NCI-H1930 (cell line): ENCODE measurements at regions not wholly inside any gene's neighbourhood (a gene's known extent, or its start where the extent isn't known, plus 50 kb on each side); places are given as distances from the start of the nearest gene placed in this dataset.
A peak's percentile ranks its signal among the peaks of the same experiment; 100 is the strongest.
"Not testable (repeated sequence)": the region's sequence is repeated elsewhere in the genome, so short reads cannot be mapped to it uniquely, and the experiment has no call there.

Experiments
- DNase-seq, 2 experiments: peaks; one replicate each; lab custom pipeline; 2025; lab: John Stamatoyannopoulos, UW

DNA sequence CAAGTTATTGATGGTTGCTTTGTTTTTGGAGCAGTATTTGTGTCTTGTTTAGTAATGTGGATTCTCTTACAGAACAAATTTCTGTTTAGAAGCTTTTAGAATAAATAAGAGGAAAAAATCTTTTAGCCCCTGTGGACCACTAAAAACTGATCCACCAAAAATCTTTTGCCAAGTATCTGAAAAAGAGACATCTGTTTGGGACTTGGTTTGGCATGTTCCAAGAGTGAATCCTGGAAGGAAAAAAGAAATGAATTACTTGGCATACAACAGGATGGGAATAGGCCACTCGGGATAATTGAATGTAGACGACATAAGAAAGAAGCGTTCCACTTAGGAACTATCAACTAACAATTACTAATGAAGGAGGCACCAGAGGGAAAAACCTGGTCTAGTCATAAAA lies 1350.1 kb upstream of the C9orf72 start:
- no peak for DNase-seq

DNA sequence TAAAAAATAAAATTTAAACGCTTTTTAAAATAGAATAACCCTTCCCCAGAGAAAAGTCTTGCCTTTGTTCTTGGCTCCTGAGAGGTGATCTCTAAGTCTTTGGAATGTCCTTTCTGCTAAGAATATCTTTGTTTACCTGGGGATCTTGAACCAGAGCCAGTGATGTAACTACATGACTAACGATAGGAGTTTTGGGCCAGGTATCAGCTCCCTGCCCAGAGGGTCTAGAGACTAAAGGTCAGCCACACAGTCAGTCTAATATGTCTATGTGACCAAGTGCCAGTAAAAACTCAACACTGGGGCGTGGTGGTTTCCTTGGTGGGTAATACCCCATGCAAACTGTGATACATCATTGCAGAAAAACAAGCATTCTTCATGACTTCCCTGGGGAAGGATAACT lies 1351.9 kb upstream of the C9orf72 start:
- no peak for DNase-seq

DNA sequence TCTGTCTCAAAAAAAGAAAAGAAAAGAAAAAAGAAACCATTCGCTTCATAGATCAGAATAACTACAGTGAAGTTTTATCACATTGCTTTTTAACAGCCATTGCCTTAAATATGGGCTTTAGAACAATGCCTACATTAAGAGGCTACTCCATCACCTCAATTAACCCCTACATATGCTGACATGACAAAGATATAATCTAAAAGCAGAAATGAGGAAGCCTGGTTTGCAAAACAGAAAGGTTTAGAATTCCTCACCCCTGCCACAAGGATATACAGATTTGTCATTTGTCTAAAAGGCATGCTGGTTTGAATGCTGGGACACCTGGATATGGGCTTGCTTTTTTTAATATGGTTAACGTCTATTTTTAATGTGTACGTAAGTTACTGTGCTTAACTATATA lies 1353.0 kb upstream of the C9orf72 start:
- no peak for DNase-seq

DNA sequence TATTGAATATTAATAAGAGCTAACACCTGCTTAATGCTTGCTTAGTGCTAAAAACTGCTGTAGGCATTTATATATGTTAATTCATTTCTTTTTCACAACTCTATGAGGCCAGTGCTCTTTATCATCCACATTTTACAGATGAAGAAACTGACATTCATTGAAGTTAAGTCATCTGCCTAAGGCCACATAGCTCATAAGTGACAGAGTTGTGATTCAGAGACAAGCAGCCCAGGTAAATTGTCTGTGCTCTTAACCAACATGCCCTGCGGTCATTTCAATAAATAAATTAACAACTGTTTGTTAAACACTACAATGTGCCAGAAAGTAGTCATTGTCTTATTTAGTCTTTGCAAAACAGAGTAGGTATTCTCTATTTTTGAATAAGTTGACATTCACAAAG lies 1354.4 kb upstream of the C9orf72 start:
- no peak for DNase-seq

DNA sequence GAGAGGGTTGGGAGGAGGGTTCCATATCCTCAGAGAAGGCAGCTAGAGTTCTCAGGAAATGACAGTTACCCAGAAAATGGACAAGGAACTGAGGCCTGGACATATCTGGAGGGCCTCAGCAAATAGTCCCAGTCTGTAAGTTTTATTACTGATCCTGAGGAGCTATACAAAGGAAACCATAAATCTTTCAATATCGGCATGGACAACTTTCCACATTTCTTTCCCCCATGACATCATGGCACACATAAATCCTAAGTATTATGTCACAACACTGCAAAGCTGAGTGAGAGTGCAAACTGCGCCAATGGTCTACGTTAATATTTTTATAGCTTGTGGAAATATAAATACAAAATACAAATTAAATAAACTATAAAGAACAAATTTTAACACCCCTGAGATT lies 1356.2 kb upstream of the C9orf72 start:
- no peak for DNase-seq

DNA sequence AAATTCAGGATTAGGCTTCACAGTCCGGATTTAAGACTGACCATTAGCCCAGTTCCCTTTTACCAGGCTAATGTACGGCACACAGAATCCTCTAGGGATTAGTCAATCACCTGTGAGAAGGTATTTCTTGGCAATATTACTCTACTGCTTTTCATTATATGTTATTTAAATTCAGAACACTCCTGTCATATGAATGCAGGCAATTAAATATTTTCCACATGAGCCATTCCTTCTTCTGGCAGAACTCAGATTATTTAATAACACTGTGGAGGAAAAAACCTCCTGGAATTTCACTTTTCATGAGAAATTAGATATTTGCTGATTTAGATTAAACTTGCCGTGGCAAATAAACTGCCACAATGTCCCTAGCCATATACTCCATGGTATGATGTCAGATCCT lies 1357.5 kb upstream of the C9orf72 start:
- DNase-seq = no peak

DNA sequence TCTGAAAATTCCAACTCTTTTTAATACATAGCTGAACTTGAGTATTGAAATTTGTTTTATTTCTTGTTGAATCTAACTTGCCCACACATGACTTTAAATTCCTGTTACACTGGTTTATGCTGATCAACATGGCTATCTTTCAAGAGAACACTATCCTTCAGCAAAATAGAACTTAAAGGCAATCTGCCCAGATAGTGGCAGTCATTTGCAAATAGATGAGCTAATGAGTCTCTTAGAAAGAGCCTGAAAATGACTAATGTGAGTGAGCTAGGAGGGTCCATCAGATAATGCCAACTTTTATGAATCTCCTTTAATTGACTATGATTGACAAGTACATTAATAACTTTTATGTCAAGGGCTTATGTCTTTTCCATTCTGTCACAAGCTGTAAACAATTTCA lies 1360.8 kb upstream of the C9orf72 start:
- DNase-seq = no peak

DNA sequence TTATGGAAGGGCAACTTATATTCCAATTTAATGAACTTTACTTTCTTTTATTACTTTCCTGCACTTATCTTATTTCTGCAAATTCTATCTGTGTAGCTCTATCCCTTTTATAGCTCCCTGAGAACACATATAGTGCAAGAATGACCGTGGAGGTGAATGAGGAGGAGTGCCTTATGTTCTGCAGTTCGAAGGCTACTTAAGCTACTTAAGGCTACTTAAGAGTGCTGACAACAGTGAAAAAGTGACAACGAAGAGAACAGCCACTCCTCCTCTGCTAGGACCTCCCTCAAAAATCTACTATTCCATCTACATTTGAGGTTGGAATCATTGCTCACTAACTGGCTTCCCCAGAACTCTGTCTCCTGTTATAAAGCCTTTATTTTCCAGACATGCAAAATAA lies 1365.7 kb upstream of the C9orf72 start:
- DNase-seq = no peak

DNA sequence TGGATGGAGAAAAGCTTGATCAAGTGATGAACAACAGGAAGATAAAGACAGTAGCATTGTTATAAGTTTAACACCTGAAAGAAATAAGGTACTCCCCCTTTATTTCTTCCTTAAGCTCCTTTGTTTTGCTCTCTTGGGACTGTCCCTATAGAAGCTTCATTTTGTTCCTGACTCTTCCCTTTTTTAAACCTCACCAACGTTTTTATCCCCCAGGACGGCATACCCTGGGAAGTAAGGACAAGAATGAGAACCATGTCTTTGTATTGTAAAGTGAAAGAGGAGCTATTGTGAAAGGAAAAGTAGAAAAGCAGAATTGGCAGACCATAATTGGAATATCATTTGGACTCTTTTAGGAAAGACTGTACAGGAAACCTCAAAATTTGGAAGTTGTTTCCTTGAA lies 1368.6 kb upstream of the C9orf72 start:
- DNase-seq = no peak

DNA sequence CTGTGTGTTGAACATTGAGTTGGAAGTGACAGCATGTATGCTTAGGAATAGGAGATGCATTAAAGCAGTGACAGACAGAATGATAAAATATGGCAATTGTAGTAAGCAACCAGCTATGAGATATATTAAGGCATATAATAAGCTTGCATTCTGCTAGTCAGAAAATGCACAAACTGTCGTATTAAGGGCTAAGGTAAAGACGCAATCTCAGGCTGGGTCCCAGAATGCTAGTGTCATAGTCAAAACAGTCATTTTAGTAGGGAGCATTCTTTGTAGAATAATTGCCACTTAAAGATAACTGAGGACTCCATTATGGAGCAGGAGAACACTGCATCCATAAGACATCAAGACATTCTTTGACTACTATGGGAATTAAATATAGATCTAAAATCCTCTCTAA lies 1369.7 kb upstream of the C9orf72 start:
- DNase-seq = no peak

DNA sequence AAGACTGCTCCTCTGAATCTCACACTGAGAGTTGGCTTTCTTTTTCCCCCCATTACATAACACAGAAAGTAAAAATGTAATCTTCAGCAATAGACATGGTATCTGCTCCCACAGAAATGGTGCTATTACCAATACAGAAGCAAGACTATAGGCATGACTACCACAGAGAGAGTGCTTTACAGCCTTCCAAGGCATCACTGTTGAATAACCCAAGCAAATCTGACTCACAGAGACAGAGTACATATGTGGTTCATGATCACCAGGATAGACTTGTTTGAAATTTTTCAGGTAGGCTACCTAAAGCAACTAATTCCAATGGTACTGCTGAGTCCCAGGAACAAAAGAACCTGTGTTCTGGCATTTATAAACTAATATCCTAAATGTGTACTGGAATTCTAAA lies 1373.4 kb upstream of the C9orf72 start:
- DNase-seq = no peak

DNA sequence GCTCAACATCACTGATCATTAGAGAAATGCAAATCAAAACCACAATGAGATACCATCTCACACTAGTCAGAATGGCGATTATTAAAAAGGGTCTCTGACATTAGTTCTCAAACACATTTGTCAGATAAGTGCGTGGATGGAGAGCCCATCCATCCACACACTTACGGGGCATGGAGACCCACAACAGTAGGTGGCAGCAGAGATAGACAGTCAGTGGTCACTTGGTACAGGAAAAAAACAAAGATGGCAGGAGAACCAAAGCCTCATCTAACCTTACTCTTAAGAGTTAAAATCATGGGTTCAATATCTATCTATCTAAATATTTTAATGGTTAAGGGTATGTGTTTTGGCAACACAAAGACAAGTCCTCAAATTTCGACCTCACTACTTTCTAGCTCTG lies 1378.7 kb upstream of the C9orf72 start:
- no peak for DNase-seq

DNA sequence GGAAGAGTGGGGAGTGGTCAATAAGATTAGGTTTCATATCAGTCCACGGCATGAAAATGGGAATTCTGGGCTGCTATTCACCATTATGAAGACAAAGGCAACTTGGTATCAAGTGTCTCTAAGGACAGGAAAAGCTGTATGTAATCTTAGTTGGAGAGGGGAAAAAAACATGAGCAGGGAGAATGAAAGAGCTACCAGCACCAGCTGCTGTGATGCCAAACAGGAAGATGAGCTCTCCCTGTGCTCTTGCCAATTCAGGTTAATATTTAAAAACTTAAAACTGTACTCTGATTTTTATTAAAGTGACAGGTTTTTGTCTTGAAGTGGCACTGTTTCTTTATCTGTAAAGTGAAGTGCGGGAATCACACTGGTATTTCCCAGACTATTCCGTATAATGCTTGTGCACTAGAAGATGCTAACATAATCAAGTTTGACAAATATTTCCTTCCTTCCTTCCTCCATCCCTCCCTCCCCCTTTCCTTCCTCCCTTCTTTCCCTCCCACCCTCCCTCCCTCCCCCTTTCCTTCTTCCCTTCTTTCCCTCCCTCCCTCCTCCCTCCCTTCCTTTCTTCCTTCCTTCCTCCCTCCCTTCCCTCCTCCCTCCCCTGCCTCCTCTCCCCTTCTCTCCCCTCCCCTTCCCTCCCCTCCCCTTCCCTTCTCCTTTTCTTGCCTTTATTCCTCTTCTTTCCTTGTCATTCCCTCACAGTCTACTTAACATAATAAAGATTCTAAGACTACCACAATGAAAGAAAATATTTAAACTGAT lies 1383.0 kb upstream of the C9orf72 start:
- DNase-seq = no peak

DNA sequence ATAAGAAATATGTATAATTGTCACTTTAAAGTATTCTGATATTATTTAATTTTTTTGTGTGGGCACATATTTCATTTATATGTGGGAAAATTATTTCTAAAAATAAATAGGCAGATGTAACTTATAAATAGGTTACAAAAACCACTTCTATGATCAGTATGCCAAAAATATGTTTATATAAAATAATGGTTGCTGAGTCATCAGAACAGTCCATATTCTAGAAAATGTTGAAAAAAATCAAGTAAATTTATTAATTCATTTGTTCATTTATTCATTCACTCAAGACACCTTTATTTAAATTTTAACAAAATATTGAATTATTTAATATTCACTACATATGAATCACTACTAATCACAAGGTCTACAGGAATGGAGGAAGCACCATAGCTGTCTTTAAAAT lies 1387.3 kb upstream of the C9orf72 start:
- no peak for DNase-seq

DNA sequence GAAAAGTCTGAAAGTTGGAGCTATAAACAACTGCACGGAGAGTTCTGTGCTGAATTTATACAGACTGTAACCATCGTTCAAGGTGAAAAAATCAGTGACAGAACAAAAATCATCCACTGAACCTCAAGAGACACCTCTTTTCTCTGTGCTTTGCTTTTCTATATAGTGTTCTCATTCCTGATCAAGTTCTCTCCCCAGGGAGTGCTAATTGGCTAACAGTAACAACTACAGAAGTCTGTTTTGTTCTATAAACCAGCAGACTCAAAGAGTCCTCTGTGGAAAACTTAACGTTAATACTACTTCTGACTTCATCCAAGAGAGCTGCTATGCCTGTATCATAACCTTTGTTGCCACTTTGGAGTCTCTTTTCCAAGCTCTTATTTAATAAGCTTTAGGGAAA lies 1388.3 kb upstream of the C9orf72 start:
- no peak for DNase-seq

DNA sequence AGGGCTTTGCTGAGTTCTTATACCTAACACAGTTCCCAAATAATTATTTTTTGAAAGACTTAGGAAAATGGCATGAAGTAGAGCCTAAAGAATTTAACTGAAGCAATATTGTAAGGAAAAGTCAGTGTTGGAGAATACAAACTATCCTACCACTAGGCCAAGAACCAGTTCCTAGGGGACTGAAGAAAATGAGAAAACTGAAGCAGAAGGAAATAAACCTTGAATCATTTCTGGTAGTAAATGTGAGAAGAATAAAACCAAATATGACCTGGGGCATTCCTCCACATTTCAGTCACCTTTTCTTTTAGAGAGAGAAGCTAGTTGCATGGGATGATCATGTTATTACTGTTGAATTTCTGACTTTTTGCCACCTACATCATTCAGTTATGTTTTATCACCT lies 1393.9 kb upstream of the C9orf72 start:
- DNase-seq = no peak

DNA sequence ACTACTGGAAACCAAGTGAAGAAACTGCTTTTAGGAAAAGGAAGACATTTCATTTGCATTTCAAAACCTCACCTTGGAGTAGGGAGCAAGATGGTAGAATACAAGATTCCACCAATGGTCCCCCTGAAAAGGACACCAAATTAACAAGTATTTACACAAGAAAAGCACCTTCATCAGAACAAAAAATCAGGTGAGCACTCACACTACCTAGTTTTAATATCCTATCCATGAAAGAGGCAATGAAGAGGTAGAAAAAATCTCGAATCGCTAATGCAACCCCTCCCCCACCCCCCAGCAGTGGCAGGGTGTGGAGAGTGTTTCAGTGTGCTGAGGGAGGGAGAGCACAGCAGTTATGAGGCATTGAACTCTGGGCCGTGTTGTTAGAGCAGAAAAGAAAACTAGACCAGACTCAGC lies 1397.0 kb upstream of the C9orf72 start:
- no peak for DNase-seq

DNA sequence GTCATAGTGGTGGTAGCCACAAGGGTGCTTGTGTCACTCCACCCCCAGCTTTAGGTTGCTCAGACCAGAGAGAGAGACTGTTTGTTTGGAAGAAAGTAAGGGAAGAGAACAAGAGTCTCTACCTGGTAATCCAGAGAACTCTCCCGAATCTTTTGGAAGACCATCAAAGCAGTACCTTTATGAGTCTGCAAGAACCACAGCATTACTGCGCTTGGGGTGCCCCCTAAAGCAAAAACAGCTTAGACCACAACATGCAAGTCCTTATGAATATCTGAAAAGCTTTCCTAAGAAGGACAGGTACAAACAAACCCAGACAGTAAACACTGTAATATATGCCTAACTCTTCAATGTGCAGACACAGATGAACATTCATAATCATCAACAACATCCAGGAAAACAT lies 1398.6 kb upstream of the C9orf72 start:
- no peak for DNase-seq

DNA sequence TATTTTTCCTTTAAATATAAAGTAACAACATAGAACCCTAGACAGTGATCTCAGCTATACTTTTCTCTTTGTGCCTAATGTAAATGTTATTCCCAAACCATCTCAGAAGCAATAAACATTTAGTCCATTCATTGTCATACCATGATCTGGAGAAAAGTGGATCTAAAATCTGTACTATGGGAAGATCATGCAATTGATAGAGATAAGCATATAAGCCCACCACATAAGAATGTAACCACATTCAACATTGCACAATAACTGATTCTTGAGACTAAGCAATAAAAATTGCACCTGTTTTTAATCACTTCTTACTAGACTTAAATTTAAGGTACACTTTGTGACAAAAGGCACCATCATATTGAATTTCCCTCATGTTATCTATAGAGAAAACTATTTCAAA lies 1403.0 kb upstream of the C9orf72 start:
- DNase-seq = no peak

DNA sequence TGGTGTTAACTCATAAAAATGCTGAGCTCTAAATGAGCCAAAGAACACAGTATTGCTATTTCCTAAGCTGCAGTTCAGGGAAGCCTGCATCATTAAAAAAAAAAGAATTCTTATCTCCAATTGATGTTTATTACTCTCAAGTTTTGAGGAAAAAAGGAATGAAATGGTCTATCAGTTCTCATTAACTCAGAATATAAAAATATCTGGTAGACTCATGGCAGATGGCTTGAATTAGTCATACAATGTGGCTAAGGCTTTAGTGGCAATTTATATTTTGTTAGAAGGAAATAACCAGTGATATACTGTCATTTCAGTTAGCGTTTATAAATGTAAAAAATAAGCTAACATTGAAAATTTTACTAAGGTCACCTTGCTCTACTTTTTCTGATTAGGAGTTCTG lies 1403.4 kb upstream of the C9orf72 start:
- DNase-seq = no peak

DNA sequence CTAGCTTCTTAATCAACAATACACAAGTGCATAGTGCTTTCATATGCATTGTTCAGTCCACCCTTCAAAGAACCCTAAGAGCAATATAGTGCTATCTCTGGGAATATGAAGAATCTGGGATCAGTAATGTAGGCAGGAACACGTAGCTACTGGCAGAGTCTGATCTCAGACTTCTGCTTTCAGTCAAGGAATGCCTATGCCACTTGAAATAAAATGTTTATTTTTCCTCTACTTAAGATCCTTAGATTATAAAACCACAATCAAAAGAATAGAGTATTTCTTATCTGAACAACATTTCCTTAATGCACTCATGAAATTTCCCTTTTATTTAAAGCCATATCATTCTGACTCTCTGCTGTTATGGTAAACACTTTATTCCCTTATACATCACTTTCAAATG lies 1407.8 kb upstream of the C9orf72 start:
- no peak for DNase-seq

DNA sequence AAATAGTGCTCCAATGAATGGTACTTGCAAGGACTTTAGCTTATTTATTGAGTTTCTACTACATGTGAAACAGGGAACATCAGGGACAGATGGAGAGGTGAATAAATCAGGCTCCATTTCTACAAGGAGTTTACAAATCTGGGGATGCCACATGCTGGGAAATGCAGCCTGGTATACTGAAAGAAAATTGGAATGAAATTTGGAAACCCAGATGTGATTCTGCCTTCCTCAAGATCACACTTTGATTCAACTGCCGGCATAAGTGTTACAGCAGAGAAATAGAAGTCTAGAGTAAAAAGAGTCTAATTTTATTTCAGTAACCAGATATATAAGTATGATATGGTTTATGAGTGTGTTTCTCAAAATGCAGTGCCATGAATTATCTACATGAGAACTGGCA lies 1408.4 kb upstream of the C9orf72 start:
- DNase-seq = no peak

DNA sequence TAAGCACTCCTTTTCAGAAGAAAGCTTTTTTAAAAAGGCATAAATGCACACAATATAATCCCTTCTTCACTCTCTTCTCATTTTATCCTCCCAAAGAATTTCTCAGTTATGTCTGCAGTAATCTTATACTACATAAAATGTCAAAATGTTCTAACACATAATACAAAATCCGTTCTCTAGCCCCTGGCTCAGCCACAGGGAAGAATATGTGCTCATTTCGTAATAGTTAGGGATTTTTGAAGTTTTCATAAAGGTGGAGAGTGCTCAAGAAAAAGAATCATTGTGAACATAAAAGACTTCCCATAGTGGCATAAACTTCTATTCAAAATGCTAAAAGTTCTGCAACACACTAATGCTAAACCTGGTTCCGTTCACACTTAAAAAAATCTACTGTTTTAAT lies 1410.7 kb upstream of the C9orf72 start:
- DNase-seq = no peak

DNA sequence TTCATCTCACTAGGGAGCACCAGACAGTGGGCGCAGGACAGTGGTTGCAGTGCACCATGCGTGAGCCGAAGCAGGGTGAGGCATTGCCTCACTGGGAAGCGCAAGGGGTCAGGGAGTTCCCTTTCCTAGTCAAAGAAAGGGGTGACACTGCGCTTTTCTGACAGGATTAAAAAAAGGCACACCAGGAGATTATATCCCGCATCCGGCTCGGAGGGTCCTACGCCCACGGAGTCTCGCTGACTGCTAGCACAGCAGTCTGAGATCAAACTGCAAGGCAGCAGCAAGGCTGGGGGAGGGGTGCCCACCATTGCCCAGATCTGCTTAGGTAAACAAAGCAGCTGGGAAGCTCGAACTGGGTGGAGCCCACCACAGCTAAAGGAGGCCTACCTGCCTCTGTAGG lies 1416.7 kb upstream of the C9orf72 start:
- not testable (repeated sequence) for DNase-seq

DNA sequence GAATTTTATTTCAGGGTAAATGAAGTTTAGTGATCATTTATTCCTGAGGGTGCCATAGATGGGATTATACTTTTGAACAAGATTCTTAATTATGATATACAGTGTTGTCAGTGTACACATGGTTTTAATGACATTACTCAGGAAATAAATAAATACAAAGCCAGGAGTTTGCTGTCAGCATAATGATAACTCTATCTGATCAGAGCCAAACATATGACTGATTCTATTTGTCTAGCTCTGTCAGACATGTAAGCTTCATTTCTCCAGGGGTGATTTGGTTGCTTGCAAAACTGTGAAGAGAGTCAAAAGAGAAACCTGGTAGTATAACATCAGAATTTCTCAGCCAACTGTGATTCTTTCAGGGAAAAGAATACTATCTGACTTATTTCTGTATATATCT lies 1425.8 kb upstream of the C9orf72 start:
- peak in 1 of 2 experiments; percentile 12 for DNase-seq
